ENCODE measurements at regions not wholly inside any gene's neighbourhood (a gene's known extent, or its start where the extent isn't known, plus 50 kb on each side); places are given as distances from the start of the nearest gene placed in this dataset.

DNA sequence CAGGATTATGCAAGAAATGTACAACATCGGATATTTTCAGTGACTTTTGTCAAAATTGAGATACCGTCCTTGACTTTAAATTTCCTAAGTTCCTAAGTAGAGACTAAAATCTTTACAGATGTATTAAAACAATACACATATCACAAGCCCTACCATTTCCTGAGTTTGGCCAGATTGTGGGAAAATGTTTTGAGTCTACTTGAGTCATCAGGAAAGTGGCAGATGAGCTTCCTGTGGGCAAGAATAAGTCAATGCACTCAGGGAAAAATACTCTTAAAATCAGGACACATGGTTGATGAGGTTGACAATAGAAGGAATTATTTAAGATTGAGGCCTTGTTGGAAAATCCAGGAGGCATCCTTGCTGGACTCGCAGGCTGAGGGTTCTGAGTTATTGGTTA, 162.5 kb downstream of the SNX10 start:
- TF ChIP-seq, protein P1, sequence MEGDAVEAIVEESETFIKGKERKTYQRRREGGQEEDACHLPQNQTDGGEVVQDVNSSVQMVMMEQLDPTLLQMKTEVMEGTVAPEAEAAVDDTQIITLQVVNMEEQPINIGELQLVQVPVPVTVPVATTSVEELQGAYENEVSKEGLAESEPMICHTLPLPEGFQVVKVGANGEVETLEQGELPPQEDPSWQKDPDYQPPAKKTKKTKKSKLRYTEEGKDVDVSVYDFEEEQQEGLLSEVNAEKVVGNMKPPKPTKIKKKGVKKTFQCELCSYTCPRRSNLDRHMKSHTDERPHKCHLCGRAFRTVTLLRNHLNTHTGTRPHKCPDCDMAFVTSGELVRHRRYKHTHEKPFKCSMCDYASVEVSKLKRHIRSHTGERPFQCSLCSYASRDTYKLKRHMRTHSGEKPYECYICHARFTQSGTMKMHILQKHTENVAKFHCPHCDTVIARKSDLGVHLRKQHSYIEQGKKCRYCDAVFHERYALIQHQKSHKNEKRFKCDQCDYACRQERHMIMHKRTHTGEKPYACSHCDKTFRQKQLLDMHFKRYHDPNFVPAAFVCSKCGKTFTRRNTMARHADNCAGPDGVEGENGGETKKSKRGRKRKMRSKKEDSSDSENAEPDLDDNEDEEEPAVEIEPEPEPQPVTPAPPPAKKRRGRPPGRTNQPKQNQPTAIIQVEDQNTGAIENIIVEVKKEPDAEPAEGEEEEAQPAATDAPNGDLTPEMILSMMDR (IDR thresholded peaks at IDR 0.05) = no peak
- no peak for TF ChIP-seq POLR2A (IDR thresholded peaks at IDR 0.05; ENCODE audit: low read depth)
- no peak for TF ChIP-seq EP300 (IDR thresholded peaks at IDR 0.05)
- TF ChIP-seq POLR2AphosphoS5 (IDR thresholded peaks at IDR 0.05) = no peak

All from esophagus muscularis mucosa (tissue), 4 donors.